HEK293 (cell line): ENCODE measurements at regions not wholly inside any gene's neighbourhood (a gene's known extent, or its start where the extent isn't known, plus 50 kb on each side); places are given as distances from the start of the nearest gene placed in this dataset.

Experiments used
- CTCF ChIA-PET: fragments of 350-600 bp; formaldehyde crosslinking; extraction: SDS; loops from one replicate; lab custom pipeline; 2021; ENCODE audit warnings: antibody characterized with exemption; lab: Yijun Ruan, JAX
- POLR2A ChIA-PET: fragments of 300-600 bp; formaldehyde crosslinking; extraction: SDS; loops from one replicate; lab custom pipeline; 2020; ENCODE audit warnings: antibody characterized with exemption, inconsistent platforms; lab: Yijun Ruan, JAX
- H3K27ac ChIP-seq: fragments of 200-500 bp; sonication (Bioruptor generic); 2 replicates; pipeline ENCODE4 v1.5.1; 2014; ENCODE audit warnings: low read depth, low read length, control low read depth, inconsistent platforms; ENCODE audit errors: extremely low read depth
- H3K36me3 ChIP-seq, 2 experiments: fragments of 200-500 bp in 1 of 2; sonication (Bioruptor generic) in 1 of 2; 1 replicate in 1 of 2; 2 replicates in 1 of 2; pipeline ENCODE4 v1.5.1; 2014 to 2017; ENCODE audit warnings: inconsistent platforms in 2 of 2, low read length in 2 of 2; ENCODE audit not compliant: control insufficient read depth in 2 of 2, insufficient read depth in 1 of 2
- H3K4me1 ChIP-seq: fragments of 200-500 bp; sonication (Bioruptor generic); 2 replicates; pipeline ENCODE4 v1.5.1; 2014; ENCODE audit warnings: mild to moderate bottlenecking, low read length, inconsistent platforms; ENCODE audit not compliant: control insufficient read depth, insufficient read depth
- H3K4me3 ChIP-seq: 2 replicates; pipeline ENCODE4 v1.5.1; 2011; ENCODE audit warnings: low read depth, mild to moderate bottlenecking, control low read depth, low read length, moderate library complexity
- H3K9me3 ChIP-seq: fragments of 200-500 bp; sonication (Bioruptor generic); 2 replicates; pipeline ENCODE4 v1.5.1; 2014; ENCODE audit warnings: low read depth, low read length, inconsistent platforms; ENCODE audit not compliant: control insufficient read depth, insufficient read depth
- ELK4 ChIP-seq: IDR thresholded peaks from 2 replicates; pipeline ENCODE4 v1.6.1; 2011; ENCODE audit warnings: mild to moderate bottlenecking, low read depth, low read length, borderline replicate concordance
- KLF8 ChIP-seq: fragments of 450-650 bp; formaldehyde crosslinking; IDR thresholded peaks from 2 replicates; pipeline ENCODE4 v1.5.1; 2016; ENCODE audit warnings: missing biosample characterization, missing genetic modification characterization
- OSR2 ChIP-seq: fragments of 450-650 bp; formaldehyde crosslinking; IDR thresholded peaks from 2 replicates; pipeline ENCODE4 v1.5.1; 2016; ENCODE audit warnings: missing biosample characterization, missing genetic modification characterization
- TRIM28 ChIP-seq: IDR thresholded peaks from 2 replicates; pipeline ENCODE4 v1.6.1; 2011; ENCODE audit warnings: low read length, control low read depth, borderline replicate concordance
- ZEB2 ChIP-seq: fragments of 450-650 bp; formaldehyde crosslinking; IDR thresholded peaks from 2 replicates; pipeline ENCODE4 v1.5.1; 2016; ENCODE audit warnings: missing biosample characterization, missing genetic modification characterization
- ZNF211 ChIP-seq: fragments of 450-650 bp; formaldehyde crosslinking; IDR thresholded peaks from 2 replicates; pipeline ENCODE4 v1.5.1; 2016; ENCODE audit warnings: low read depth, missing biosample characterization, missing genetic modification characterization
- ZNF274 ChIP-seq, 2 experiments: fragments of 200-500 bp in 1 of 2; fragments of 450-650 bp in 1 of 2; sonication (Bioruptor generic) in 1 of 2; formaldehyde crosslinking in 1 of 2; IDR thresholded peaks; 2 replicates each; pipeline versions ENCODE4 v1.5.1 to v1.6.1; 2014 to 2016; ENCODE audit warnings: borderline replicate concordance in 1 of 2, inconsistent platforms in 1 of 2, low read length in 1 of 2, missing biosample characterization in 1 of 2, missing genetic modification characterization in 1 of 2
- ZNF324 ChIP-seq: fragments of 450-650 bp; formaldehyde crosslinking; IDR thresholded peaks from 2 replicates; pipeline ENCODE4 v1.5.1; 2016; ENCODE audit warnings: missing biosample characterization, missing genetic modification characterization
- ZNF366 ChIP-seq: fragments of 450-650 bp; formaldehyde crosslinking; conservative IDR thresholded peaks from 2 replicates; pipeline ENCODE4 v1.5.1; 2016; ENCODE audit warnings: missing biosample characterization, missing genetic modification characterization
- ZNF510 ChIP-seq: fragments of 450-650 bp; formaldehyde crosslinking; IDR thresholded peaks from 2 replicates; pipeline ENCODE4 v1.5.1; 2018; ENCODE audit warnings: mild to moderate bottlenecking, missing genetic modification characterization, missing biosample characterization; ENCODE audit not compliant: insufficient replicate concordance
- ZNF626 ChIP-seq: fragments of 450-650 bp; sonication (Bioruptor Pico); formaldehyde crosslinking; IDR thresholded peaks from 2 replicates; pipeline ENCODE4 v1.5.1; 2018; ENCODE audit warnings: missing biosample characterization, missing genetic modification characterization, inconsistent platforms
- ZNF639 ChIP-seq: fragments of 450-650 bp; formaldehyde crosslinking; IDR thresholded peaks from 2 replicates; pipeline ENCODE4 v1.5.1; 2016; ENCODE audit warnings: missing biosample characterization, missing genetic modification characterization
- ZNF664 ChIP-seq: fragments of 450-650 bp; formaldehyde crosslinking; IDR thresholded peaks from 2 replicates; pipeline ENCODE4 v1.5.1; 2016; ENCODE audit warnings: missing biosample characterization, missing genetic modification characterization
- ZSCAN5A ChIP-seq: fragments of 450-650 bp; formaldehyde crosslinking; IDR thresholded peaks from 2 replicates; pipeline ENCODE4 v1.5.1; 2016; ENCODE audit warnings: missing biosample characterization, missing genetic modification characterization
- TF ChIP-seq, protein P1 (sequence below): fragments of 450-650 bp; formaldehyde crosslinking; IDR thresholded peaks from 2 replicates; pipeline ENCODE4 v1.5.1; 2016; ENCODE audit warnings: missing biosample characterization, missing genetic modification characterization
- TF ChIP-seq, protein P2 (sequence below): fragments of 450-650 bp; formaldehyde crosslinking; IDR thresholded peaks from 2 replicates; pipeline ENCODE4 v1.5.1; 2016; ENCODE audit warnings: missing biosample characterization, missing genetic modification characterization
- TF ChIP-seq, protein P3 (sequence below): fragments of 450-650 bp; formaldehyde crosslinking; IDR thresholded peaks from 2 replicates; pipeline ENCODE4 v1.5.1; 2016; ENCODE audit warnings: missing biosample characterization, missing genetic modification characterization
- TF ChIP-seq, protein P4 (sequence below): fragments of 450-650 bp; formaldehyde crosslinking; IDR thresholded peaks from 2 replicates; pipeline ENCODE4 v1.5.1; 2017; ENCODE audit warnings: missing biosample characterization, missing genetic modification characterization

DNA sequence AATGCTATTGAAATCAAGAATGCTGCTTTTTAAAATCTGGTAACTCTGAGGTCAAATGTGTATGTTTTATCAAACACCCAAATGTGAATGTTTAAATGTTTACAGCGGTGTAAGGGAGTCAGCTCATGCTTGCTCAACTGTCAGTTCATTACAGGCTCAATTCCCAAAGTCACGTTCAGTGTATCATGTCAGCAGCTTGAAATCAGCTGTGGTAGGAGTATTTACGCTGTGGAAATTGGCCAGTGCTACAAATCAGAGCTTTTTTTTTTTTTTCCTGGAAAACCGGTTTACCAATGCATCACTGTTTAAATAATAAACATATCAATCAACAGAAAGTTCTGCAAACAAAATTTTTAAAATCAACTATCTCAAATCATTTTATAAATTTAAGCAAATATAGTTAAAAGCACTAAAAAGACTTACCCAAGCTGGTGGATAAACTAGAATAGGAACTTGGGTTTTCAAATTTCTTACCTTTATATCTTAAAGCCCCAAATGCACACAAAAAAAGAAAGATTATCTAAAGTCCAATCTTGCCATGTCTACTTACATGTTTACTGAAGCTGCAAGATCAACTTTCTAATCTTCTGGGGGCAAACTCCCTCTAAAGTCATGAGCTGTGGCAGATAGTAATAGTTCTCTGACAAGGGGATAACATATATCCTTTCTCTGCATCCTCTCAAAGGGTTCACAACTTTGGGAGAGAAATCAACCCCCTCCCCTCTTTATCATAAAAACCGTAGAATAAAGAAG lies 57.6 kb upstream of the GRAMD2B start (continued):
- no peak for TF ChIP-seq ZNF211 (tag by site-specific recombination)

DNA sequence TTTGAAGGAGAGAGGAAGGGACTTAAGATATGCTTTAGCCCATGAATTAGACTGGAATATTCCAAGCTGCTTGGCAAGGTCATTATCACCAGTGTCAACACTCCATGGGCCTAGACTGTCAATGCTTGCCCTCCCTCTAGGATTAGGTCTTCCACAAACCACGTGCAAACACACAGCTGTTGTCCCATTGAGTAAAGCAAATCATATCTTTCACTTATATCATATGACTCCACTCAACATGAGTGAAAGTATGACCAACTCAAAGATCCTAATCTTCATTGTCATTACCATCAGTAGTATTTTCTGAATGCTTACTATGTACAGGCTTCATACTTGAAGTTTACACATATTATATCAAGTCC lies 57.0 kb upstream of the GRAMD2B start:
- ChIA-PET CTCF (interaction anchor here (0.6 to 0.9 kb wide), 2 partner anchors 171 to 173 kb away, joined by 3 to 4 read pairs; no protein-coding TSS in a partner anchor), POLR2A (no interaction called here)
- Histone ChIP-seq H3K27ac (no peak overlapping the region), H3K36me3 (no peaks in the 10 kb centered on the region), H3K4me3 (no peak overlapping the region), H3K9me3 (no peaks in the 10 kb centered on the region), H3K4me1 (no peaks in the 10 kb centered on the region)
- TF ChIP-seq ZNF324 (no peak), ZNF626 (no peak), ZNF366 (tag by site-specific recombination) (no peak), ELK4 (no peak), TRIM28 (no peak), ZNF639 (tag by site-specific recombination) (no peak), ZSCAN5A (tag by site-specific recombination) (no peak), KLF8 (tag by site-specific recombination) (no peak), ZNF274 (IDR thresholded peaks at IDR 0.05; ENCODE audit: low read length) (no peak), ZNF274 (tag by site-specific recombination; IDR thresholded peaks at IDR 0.05; ENCODE audit: borderline replicate concordance) (no peak), ZEB2 (tag by site-specific recombination) (no peak)
- TF ChIP-seq, protein P1, sequence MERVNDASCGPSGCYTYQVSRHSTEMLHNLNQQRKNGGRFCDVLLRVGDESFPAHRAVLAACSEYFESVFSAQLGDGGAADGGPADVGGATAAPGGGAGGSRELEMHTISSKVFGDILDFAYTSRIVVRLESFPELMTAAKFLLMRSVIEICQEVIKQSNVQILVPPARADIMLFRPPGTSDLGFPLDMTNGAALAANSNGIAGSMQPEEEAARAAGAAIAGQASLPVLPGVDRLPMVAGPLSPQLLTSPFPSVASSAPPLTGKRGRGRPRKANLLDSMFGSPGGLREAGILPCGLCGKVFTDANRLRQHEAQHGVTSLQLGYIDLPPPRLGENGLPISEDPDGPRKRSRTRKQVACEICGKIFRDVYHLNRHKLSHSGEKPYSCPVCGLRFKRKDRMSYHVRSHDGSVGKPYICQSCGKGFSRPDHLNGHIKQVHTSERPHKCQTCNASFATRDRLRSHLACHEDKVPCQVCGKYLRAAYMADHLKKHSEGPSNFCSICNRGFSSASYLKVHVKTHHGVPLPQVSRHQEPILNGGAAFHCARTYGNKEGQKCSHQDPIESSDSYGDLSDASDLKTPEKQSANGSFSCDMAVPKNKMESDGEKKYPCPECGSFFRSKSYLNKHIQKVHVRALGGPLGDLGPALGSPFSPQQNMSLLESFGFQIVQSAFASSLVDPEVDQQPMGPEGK (tag by site-specific recombination), result no peak

- ChIA-PET CTCF (interaction anchor here (0.8 kb wide), 1 partner anchor 132 kb away, joined by 3 read pairs; no protein-coding TSS in a partner anchor), POLR2A (interaction anchor here (0.9 kb wide), 1 partner anchor 227 kb away, joined by 3 read pairs; the partner anchor contains the start of gene ALDH7A1)
- Histone ChIP-seq H3K27ac (no peak overlapping the region), H3K4me3 (no peak overlapping the region), H3K36me3 (no peaks in the 10 kb centered on the region), H3K9me3 (no peaks in the 10 kb centered on the region), H3K4me1 (no peaks in the 10 kb centered on the region)
- TF ChIP-seq, protein P2, sequence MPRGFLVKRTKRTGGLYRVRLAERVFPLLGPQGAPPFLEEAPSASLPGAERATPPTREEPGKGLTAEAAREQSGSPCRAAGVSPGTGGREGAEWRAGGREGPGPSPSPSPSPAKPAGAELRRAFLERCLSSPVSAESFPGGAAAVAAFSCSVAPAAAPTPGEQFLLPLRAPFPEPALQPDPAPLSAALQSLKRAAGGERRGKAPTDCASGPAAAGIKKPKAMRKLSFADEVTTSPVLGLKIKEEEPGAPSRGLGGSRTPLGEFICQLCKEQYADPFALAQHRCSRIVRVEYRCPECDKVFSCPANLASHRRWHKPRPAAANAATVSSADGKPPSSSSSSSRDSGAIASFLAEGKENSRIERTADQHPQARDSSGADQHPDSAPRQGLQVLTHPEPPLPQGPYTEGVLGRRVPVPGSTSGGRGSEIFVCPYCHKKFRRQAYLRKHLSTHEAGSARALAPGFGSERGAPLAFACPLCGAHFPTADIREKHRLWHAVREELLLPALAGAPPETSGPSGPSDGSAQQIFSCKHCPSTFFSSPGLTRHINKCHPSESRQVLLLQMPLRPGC (tag by site-specific recombination), result no peak
- TF ChIP-seq, protein P3, sequence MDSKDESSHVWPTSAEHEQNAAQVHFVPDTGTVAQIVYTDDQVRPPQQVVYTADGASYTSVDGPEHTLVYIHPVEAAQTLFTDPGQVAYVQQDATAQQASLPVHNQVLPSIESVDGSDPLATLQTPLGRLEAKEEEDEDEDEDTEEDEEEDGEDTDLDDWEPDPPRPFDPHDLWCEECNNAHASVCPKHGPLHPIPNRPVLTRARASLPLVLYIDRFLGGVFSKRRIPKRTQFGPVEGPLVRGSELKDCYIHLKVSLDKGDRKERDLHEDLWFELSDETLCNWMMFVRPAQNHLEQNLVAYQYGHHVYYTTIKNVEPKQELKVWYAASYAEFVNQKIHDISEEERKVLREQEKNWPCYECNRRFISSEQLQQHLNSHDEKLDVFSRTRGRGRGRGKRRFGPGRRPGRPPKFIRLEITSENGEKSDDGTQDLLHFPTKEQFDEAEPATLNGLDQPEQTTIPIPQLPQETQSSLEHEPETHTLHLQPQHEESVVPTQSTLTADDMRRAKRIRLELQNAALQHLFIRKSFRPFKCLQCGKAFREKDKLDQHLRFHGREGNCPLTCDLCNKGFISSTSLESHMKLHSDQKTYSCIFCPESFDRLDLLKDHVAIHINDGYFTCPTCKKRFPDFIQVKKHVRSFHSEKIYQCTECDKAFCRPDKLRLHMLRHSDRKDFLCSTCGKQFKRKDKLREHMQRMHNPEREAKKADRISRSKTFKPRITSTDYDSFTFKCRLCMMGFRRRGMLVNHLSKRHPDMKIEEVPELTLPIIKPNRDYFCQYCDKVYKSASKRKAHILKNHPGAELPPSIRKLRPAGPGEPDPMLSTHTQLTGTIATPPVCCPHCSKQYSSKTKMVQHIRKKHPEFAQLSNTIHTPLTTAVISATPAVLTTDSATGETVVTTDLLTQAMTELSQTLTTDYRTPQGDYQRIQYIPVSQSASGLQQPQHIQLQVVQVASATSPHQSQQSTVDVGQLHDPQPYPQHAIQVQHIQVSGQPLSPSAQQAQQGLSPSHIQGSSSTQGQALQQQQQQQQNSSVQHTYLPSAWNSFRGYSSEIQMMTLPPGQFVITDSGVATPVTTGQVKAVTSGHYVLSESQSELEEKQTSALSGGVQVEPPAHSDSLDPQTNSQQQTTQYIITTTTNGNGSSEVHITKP (tag by site-specific recombination), result no peak
- 0 out of 2 replicates have a peak, but pooled peaks have one; percentile 11 for TF ChIP-seq ZNF664
- TF ChIP-seq, protein P4, sequence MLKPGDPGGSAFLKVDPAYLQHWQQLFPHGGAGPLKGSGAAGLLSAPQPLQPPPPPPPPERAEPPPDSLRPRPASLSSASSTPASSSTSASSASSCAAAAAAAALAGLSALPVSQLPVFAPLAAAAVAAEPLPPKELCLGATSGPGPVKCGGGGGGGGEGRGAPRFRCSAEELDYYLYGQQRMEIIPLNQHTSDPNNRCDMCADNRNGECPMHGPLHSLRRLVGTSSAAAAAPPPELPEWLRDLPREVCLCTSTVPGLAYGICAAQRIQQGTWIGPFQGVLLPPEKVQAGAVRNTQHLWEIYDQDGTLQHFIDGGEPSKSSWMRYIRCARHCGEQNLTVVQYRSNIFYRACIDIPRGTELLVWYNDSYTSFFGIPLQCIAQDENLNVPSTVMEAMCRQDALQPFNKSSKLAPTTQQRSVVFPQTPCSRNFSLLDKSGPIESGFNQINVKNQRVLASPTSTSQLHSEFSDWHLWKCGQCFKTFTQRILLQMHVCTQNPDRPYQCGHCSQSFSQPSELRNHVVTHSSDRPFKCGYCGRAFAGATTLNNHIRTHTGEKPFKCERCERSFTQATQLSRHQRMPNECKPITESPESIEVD (tag by site-specific recombination), result peak; percentile 91
- no peak for TF ChIP-seq ZNF510
- peak; percentile 22; the same call in 1 of the 2 replicates for TF ChIP-seq OSR2 (tag by site-specific recombination)
Measured at GRCh38 chr5:126368239-126368812, 54.9 kb upstream of the GRAMD2B start.
